ENCODE measurements at regions not wholly inside any gene's neighbourhood (a gene's known extent, or its start where the extent isn't known, plus 50 kb on each side); places are given as distances from the start of the nearest gene placed in this dataset.

DNA sequence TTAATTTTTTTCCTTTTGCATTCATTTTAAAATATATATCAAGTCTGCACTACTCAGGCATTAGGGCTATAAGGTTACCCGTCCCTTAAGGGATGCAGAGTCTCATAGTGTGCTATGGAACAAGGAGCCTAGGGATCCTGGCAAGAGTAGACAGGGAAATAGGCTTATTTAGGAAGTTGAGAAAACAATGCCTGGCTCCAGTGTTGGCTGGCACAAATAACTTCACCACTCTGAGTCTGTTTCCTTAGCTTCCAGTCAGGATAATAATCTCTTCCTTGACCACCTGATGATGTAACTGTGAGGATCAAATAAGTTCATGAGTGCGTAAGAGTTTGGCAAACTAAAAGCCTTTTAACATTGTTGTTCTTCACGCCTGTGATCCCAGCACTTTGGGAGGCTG, 540.8 kb upstream of the IL12A start:
- Histone ChIP-seq H3K4me1 (ENCODE audit: control insufficient read depth in 2 of 2, insufficient read depth in 2 of 2, low read length in 2 of 2) (no peaks in the 10 kb centered on the region), H3K27ac (ENCODE audit: low read depth in 2 of 2, low read length in 2 of 2) (no peak overlapping the region), H3K27me3 (ENCODE audit: control insufficient read depth in 2 of 2, insufficient read depth in 2 of 2, low read length in 2 of 2) (no peaks in the 10 kb centered on the region), H3K9me3 (ENCODE audit: control insufficient read depth in 2 of 2, low read length in 2 of 2) (no peaks in the 10 kb centered on the region), H3K4me3 (ENCODE audit: low read length in 2 of 2) (no peak overlapping the region), H3K36me3 (ENCODE audit: control insufficient read depth in 2 of 2, insufficient read depth in 2 of 2, low read length in 2 of 2) (no peaks in the 10 kb centered on the region), H3K9ac (ENCODE audit: low read depth in 1 of 2, low read length in 2 of 2) (no peak overlapping the region)

DNA sequence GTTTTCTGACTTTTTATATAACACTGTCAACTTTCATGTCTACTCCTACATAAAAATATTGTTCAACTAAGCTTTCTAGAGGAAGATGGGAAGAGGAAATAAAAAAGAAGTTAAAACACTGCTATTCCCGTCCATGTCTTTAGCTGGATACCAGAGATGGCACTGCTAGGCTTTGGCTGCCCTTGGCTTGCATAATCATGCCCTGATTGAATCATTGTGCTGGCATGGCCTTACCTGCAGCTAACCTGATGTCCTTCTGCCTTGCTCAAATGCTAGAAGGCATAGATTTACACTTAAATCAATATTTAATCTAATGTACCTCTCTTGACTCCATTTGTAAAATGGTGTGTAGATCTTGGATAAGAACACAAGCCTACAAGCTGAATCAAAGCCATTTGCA, 539.7 kb upstream of the IL12A start:
- Histone ChIP-seq H3K9ac (ENCODE audit: low read depth in 1 of 2, low read length in 2 of 2) (no peak overlapping the region), H3K36me3 (ENCODE audit: control insufficient read depth in 2 of 2, insufficient read depth in 2 of 2, low read length in 2 of 2) (no peaks in the 10 kb centered on the region), H3K4me1 (ENCODE audit: control insufficient read depth in 2 of 2, insufficient read depth in 2 of 2, low read length in 2 of 2) (no peaks in the 10 kb centered on the region), H3K9me3 (ENCODE audit: control insufficient read depth in 2 of 2, low read length in 2 of 2) (no peaks in the 10 kb centered on the region), H3K27ac (ENCODE audit: low read depth in 2 of 2, low read length in 2 of 2) (no peak overlapping the region), H3K4me3 (ENCODE audit: low read length in 2 of 2) (no peak overlapping the region), H3K27me3 (ENCODE audit: control insufficient read depth in 2 of 2, insufficient read depth in 2 of 2, low read length in 2 of 2) (no peaks in the 10 kb centered on the region)

DNA sequence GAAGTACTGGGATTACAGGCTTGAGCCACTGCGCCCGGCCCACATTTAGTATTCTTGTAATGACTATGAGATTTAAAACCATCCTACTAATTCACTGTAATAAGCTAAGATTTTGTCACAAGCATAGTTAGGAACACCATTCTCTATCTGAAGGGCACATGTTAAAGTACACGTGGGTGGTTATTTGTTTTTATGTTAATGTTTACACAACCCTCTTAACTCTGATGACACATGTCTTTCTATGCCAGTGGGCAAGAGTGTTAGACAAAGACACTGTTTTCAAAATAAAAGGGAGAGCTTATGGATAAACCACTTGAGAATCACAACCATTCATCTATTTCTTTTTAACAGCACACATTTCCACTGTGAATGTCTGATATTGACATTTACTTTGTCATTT, 537.6 kb upstream of the IL12A start:
- H3K4me1 ChIP-seq (ENCODE audit: control insufficient read depth in 2 of 2, insufficient read depth in 2 of 2, low read length in 2 of 2), result no peaks in the 10 kb centered on the region
- no peak overlapping the region for H3K4me3 ChIP-seq (ENCODE audit: low read length in 2 of 2)
- H3K9ac ChIP-seq (ENCODE audit: low read depth in 1 of 2, low read length in 2 of 2), result no peak overlapping the region
- H3K27me3 ChIP-seq (ENCODE audit: control insufficient read depth in 2 of 2, insufficient read depth in 2 of 2, low read length in 2 of 2), result no peaks in the 10 kb centered on the region
- H3K27ac ChIP-seq (ENCODE audit: low read depth in 2 of 2, low read length in 2 of 2), result no peak overlapping the region
- H3K36me3 ChIP-seq (ENCODE audit: control insufficient read depth in 2 of 2, insufficient read depth in 2 of 2, low read length in 2 of 2), result no peaks in the 10 kb centered on the region
- no peaks in the 10 kb centered on the region for H3K9me3 ChIP-seq (ENCODE audit: control insufficient read depth in 2 of 2, low read length in 2 of 2)

- no peak overlapping the region for H3K9ac ChIP-seq (ENCODE audit: low read depth in 1 of 2, low read length in 2 of 2)
- no peak overlapping the region for H3K4me3 ChIP-seq (ENCODE audit: low read length in 2 of 2)
- no peaks in the 10 kb centered on the region for H3K36me3 ChIP-seq (ENCODE audit: control insufficient read depth in 2 of 2, insufficient read depth in 2 of 2, low read length in 2 of 2)
- H3K4me1 ChIP-seq (ENCODE audit: control insufficient read depth in 2 of 2, insufficient read depth in 2 of 2, low read length in 2 of 2), result no peaks in the 10 kb centered on the region
- no peaks in the 10 kb centered on the region for H3K27me3 ChIP-seq (ENCODE audit: control insufficient read depth in 2 of 2, insufficient read depth in 2 of 2, low read length in 2 of 2)
- no peak overlapping the region for H3K27ac ChIP-seq (ENCODE audit: low read depth in 2 of 2, low read length in 2 of 2)
- no peaks in the 10 kb centered on the region for H3K9me3 ChIP-seq (ENCODE audit: control insufficient read depth in 2 of 2, low read length in 2 of 2)
These were observed 537.2 kb upstream of the IL12A start for GRCh38 chr3:159451482-159451881.

- no peaks in the 10 kb centered on the region for H3K27me3 ChIP-seq (ENCODE audit: control insufficient read depth in 2 of 2, insufficient read depth in 2 of 2, low read length in 2 of 2)
- H3K4me1 ChIP-seq (ENCODE audit: control insufficient read depth in 2 of 2, insufficient read depth in 2 of 2, low read length in 2 of 2), result no peaks in the 10 kb centered on the region
- no peak overlapping the region for H3K27ac ChIP-seq (ENCODE audit: low read depth in 2 of 2, low read length in 2 of 2)
- H3K9me3 ChIP-seq (ENCODE audit: control insufficient read depth in 2 of 2, low read length in 2 of 2), result no peaks in the 10 kb centered on the region
- H3K4me3 ChIP-seq (ENCODE audit: low read length in 2 of 2), result no peak overlapping the region
- H3K9ac ChIP-seq (ENCODE audit: low read depth in 1 of 2, low read length in 2 of 2), result no peak overlapping the region
- H3K36me3 ChIP-seq (ENCODE audit: control insufficient read depth in 2 of 2, insufficient read depth in 2 of 2, low read length in 2 of 2), result no peaks in the 10 kb centered on the region
These were observed 535.6 kb upstream of the IL12A start for GRCh38 chr3:159453036-159453435.

GRCh38 chr3:159453945-159454344, 534.7 kb upstream of the IL12A start:
- Histone ChIP-seq H3K27me3 (ENCODE audit: control insufficient read depth in 2 of 2, insufficient read depth in 2 of 2, low read length in 2 of 2) (no peaks in the 10 kb centered on the region), H3K27ac (ENCODE audit: low read depth in 2 of 2, low read length in 2 of 2) (no peak overlapping the region), H3K4me3 (ENCODE audit: low read length in 2 of 2) (no peak overlapping the region), H3K9me3 (ENCODE audit: control insufficient read depth in 2 of 2, low read length in 2 of 2) (no peaks in the 10 kb centered on the region), H3K4me1 (ENCODE audit: control insufficient read depth in 2 of 2, insufficient read depth in 2 of 2, low read length in 2 of 2) (no peaks in the 10 kb centered on the region), H3K36me3 (ENCODE audit: control insufficient read depth in 2 of 2, insufficient read depth in 2 of 2, low read length in 2 of 2) (no peaks in the 10 kb centered on the region), H3K9ac (ENCODE audit: low read depth in 1 of 2, low read length in 2 of 2) (no peak overlapping the region)

DNA sequence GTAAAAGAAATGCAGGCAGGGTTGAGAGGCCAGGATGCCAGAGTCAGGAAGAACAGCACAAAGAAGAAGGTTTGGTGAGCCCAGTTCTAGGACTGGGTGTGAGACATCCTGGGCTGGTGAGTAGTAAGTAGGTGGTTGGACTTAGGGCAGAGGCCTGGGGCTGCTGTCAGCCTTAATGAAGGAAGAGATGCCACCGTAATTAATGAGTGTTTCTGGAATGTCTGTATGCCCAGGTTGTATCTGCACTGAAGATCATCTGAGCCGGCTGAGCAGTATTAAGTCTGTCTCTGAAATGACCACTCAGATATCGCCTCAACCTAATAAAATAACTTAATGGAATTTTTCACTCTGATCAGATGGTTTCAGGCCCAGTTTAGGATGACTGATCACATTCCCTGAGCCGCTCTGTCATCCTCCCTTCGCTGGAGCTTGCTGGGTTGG, 532.9 kb upstream of the IL12A start:
- H3K9ac ChIP-seq (ENCODE audit: low read depth in 1 of 2, low read length in 2 of 2), result no peak overlapping the region
- no peaks in the 10 kb centered on the region for H3K27me3 ChIP-seq (ENCODE audit: control insufficient read depth in 2 of 2, insufficient read depth in 2 of 2, low read length in 2 of 2)
- no peak overlapping the region for H3K4me3 ChIP-seq (ENCODE audit: low read length in 2 of 2)
- no peaks in the 10 kb centered on the region for H3K36me3 ChIP-seq (ENCODE audit: control insufficient read depth in 2 of 2, insufficient read depth in 2 of 2, low read length in 2 of 2)
- no peaks in the 10 kb centered on the region for H3K4me1 ChIP-seq (ENCODE audit: control insufficient read depth in 2 of 2, insufficient read depth in 2 of 2, low read length in 2 of 2)
- H3K27ac ChIP-seq (ENCODE audit: low read depth in 2 of 2, low read length in 2 of 2), result no peak overlapping the region
- H3K9me3 ChIP-seq (ENCODE audit: control insufficient read depth in 2 of 2, low read length in 2 of 2), result no peaks in the 10 kb centered on the region

DNA sequence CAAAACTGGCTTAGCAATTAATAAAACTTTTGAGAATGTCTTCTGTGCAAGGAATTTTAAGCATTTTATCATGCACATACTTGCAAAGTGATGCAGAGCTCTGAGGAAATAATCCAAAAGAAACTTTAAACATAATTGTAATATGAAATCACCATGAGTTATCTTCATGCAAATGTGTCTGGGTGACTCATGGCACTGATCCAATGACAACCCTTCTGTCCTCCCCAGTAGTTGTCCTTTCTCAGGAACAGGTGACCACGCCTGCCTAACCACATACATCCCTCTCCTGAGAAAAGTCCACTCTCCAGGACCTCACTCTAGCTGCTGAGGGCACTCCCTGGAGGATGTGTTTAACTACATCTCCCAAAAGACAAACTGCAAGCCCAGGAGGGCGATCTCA, 530.6 kb upstream of the IL12A start:
- H3K27ac ChIP-seq (ENCODE audit: low read depth in 2 of 2, low read length in 2 of 2), result no peak overlapping the region
- no peak overlapping the region for H3K4me3 ChIP-seq (ENCODE audit: low read length in 2 of 2)
- no peaks in the 10 kb centered on the region for H3K4me1 ChIP-seq (ENCODE audit: control insufficient read depth in 2 of 2, insufficient read depth in 2 of 2, low read length in 2 of 2)
- H3K36me3 ChIP-seq (ENCODE audit: control insufficient read depth in 2 of 2, insufficient read depth in 2 of 2, low read length in 2 of 2), result no peaks in the 10 kb centered on the region
- no peak overlapping the region for H3K9ac ChIP-seq (ENCODE audit: low read depth in 1 of 2, low read length in 2 of 2)
- no peaks in the 10 kb centered on the region for H3K27me3 ChIP-seq (ENCODE audit: control insufficient read depth in 2 of 2, insufficient read depth in 2 of 2, low read length in 2 of 2)
- H3K9me3 ChIP-seq (ENCODE audit: control insufficient read depth in 2 of 2, low read length in 2 of 2), result no peaks in the 10 kb centered on the region

GRCh38 chr3:159458982-159459381, 529.7 kb upstream of the IL12A start:
- Histone ChIP-seq H3K9me3 (ENCODE audit: control insufficient read depth in 2 of 2, low read length in 2 of 2) (no peaks in the 10 kb centered on the region), H3K9ac (ENCODE audit: low read depth in 1 of 2, low read length in 2 of 2) (no peak overlapping the region), H3K27me3 (ENCODE audit: control insufficient read depth in 2 of 2, insufficient read depth in 2 of 2, low read length in 2 of 2) (no peaks in the 10 kb centered on the region), H3K4me3 (ENCODE audit: low read length in 2 of 2) (no peak overlapping the region), H3K36me3 (ENCODE audit: control insufficient read depth in 2 of 2, insufficient read depth in 2 of 2, low read length in 2 of 2) (no peaks in the 10 kb centered on the region), H3K4me1 (ENCODE audit: control insufficient read depth in 2 of 2, insufficient read depth in 2 of 2, low read length in 2 of 2) (no peaks in the 10 kb centered on the region), H3K27ac (ENCODE audit: low read depth in 2 of 2, low read length in 2 of 2) (no peak overlapping the region)

DNA sequence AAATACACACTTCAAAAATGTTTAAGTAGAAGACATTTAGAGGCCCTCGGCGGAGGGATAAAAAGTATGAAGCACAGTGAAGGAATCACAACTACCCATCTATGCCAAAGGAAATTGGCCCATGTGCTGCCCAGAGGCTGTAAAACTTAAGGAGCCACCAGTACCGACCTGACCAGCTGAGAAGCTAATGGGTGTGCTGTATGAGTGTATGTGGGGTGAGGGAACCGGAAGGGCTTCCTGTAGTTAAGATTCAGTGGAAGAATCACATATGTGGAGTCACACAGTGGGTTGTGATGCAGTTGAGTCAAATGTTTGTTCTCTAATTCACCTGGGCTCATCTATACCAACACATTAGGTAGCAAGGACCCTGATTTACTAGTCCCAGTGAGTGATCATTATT, 516.0 kb upstream of the IL12A start:
- Histone ChIP-seq H3K27ac (ENCODE audit: low read depth in 2 of 2, low read length in 2 of 2) (no peak overlapping the region), H3K27me3 (ENCODE audit: control insufficient read depth in 2 of 2, insufficient read depth in 2 of 2, low read length in 2 of 2) (no peaks in the 10 kb centered on the region), H3K9me3 (ENCODE audit: control insufficient read depth in 2 of 2, low read length in 2 of 2) (no peaks in the 10 kb centered on the region), H3K4me1 (ENCODE audit: control insufficient read depth in 2 of 2, insufficient read depth in 2 of 2, low read length in 2 of 2) (no peaks in the 10 kb centered on the region), H3K9ac (ENCODE audit: low read depth in 1 of 2, low read length in 2 of 2) (no peak overlapping the region), H3K36me3 (ENCODE audit: control insufficient read depth in 2 of 2, insufficient read depth in 2 of 2, low read length in 2 of 2) (no peaks in the 10 kb centered on the region), H3K4me3 (ENCODE audit: low read length in 2 of 2) (no peak overlapping the region)

DNA sequence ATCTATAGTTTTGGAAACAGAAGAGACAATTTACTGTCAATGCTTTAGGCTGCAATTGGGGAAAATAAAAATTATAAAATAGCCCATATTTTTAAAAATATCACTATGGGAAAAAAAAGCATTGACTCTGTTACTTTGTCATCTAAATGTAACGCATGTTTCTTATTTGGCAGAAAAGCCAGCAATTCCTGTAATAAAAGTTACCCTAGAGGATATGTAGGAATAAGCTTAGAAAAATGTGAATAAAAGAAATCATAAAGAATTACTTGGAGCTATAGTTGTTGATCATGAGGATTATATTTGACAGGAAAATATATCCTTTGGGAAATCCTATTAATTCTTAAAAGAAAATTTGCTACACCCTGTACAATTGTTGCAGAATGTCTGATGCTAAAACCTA, 515.4 kb upstream of the IL12A start:
- Histone ChIP-seq H3K4me1 (ENCODE audit: control insufficient read depth in 2 of 2, insufficient read depth in 2 of 2, low read length in 2 of 2) (no peaks in the 10 kb centered on the region), H3K4me3 (ENCODE audit: low read length in 2 of 2) (no peak overlapping the region), H3K9me3 (ENCODE audit: control insufficient read depth in 2 of 2, low read length in 2 of 2) (no peaks in the 10 kb centered on the region), H3K27ac (ENCODE audit: low read depth in 2 of 2, low read length in 2 of 2) (no peak overlapping the region), H3K27me3 (ENCODE audit: control insufficient read depth in 2 of 2, insufficient read depth in 2 of 2, low read length in 2 of 2) (no peaks in the 10 kb centered on the region), H3K9ac (ENCODE audit: low read depth in 1 of 2, low read length in 2 of 2) (no peak overlapping the region), H3K36me3 (ENCODE audit: control insufficient read depth in 2 of 2, insufficient read depth in 2 of 2, low read length in 2 of 2) (no peaks in the 10 kb centered on the region)

Measured in mucosa of rectum (tissue), 2 donors.